ENCODE measurements at regions not wholly inside any gene's neighbourhood (a gene's known extent, or its start where the extent isn't known, plus 50 kb on each side); places are given as distances from the start of the nearest gene placed in this dataset.

- no peak for TF ChIP-seq EZH2phosphoT487 (IDR thresholded peaks at IDR 0.05; ENCODE audit: unreplicated experiment)
- TF ChIP-seq JUNB (IDR thresholded peaks at IDR 0.05; ENCODE audit: unreplicated experiment), result no peak
- TF ChIP-seq STAT1 (IDR thresholded peaks at IDR 0.05; ENCODE audit: unreplicated experiment), result no peak
- no peak for TF ChIP-seq ZNF114 (CRISPR knock-in tag; IDR thresholded peaks at IDR 0.05)
- TF ChIP-seq EZH2 (IDR thresholded peaks at IDR 0.05; ENCODE audit: low read depth, unreplicated experiment), result no peak
Measured at GRCh38 chrX:138945219-138945618, 233.7 kb upstream of the FGF13 start (continued).

GRCh38 chrX:138939038-138939437, 227.5 kb upstream of the FGF13 start:
- Mint-ChIP-seq H3K36me3 (ENCODE audit: low read depth) (no peaks in the 10 kb centered on the region), H3K27me3 (ENCODE audit: insufficient read depth, low read depth, poor library complexity) (no peaks in the 10 kb centered on the region), H3K4me1 (peaks cover 16% of the 10 kb centered on the region; the same call in 2 of the 3 replicates), H3K27ac (no peak overlapping the region), H3K4me3 (no peak overlapping the region), H3K9me3 (no peaks in the 10 kb centered on the region)
- Histone ChIP-seq H3K4me1 (ENCODE audit: insufficient read depth) (no peaks in the 10 kb centered on the region; the same call in 1 of the 2 replicates), H3K27me3 (ENCODE audit: insufficient read depth) (no peaks in the 10 kb centered on the region), H2AFZ (no peak overlapping the region), H3K27ac (ENCODE audit: low read depth) (no peak overlapping the region), H3K4me2 (no peak overlapping the region), H3K36me3 (ENCODE audit: insufficient read depth) (no peaks in the 10 kb centered on the region), H3K9me2 (ENCODE audit: insufficient read depth) (no peaks in the 10 kb centered on the region), H3K4me3 (no peak overlapping the region), H3K79me2 (replicated peaks; ENCODE audit: insufficient read depth) (no peaks in the 10 kb centered on the region), H4K20me1 (replicated peaks; ENCODE audit: insufficient read depth) (no peaks in the 10 kb centered on the region), H3F3A (replicated peaks; ENCODE audit: low read depth) (no peaks in the 10 kb centered on the region)
- no peak for ATAC-seq
- DNase-seq (ENCODE audit: low spot score), result no peak
- TF ChIP-seq EZH2 (IDR thresholded peaks at IDR 0.05; ENCODE audit: low read depth, unreplicated experiment) (no peak), CREB1 (CRISPR knock-in tag; IDR thresholded peaks at IDR 0.05; ENCODE audit: low read depth) (no peak), ZNF114 (CRISPR knock-in tag; IDR thresholded peaks at IDR 0.05) (no peak), EZH2phosphoT487 (IDR thresholded peaks at IDR 0.05; ENCODE audit: unreplicated experiment) (no peak), POLR2AphosphoS5 (IDR thresholded peaks at IDR 0.05; ENCODE audit: low read depth) (no peak), STAT1 (IDR thresholded peaks at IDR 0.05; ENCODE audit: unreplicated experiment) (no peak), ZNF331 (CRISPR knock-in tag; IDR thresholded peaks at IDR 0.05; ENCODE audit: low read depth) (no peak), JUNB (IDR thresholded peaks at IDR 0.05; ENCODE audit: unreplicated experiment) (no peak), CTCF (conservative IDR thresholded peaks at IDR 0.05; ENCODE audit: low read depth in 2 of 2) (no peak), REST (IDR thresholded peaks at IDR 0.05; ENCODE audit: unreplicated experiment) (no peak), NANOG (IDR thresholded peaks at IDR 0.05; ENCODE audit: borderline replicate concordance) (no peak)
- TF ChIP-seq, protein P1, sequence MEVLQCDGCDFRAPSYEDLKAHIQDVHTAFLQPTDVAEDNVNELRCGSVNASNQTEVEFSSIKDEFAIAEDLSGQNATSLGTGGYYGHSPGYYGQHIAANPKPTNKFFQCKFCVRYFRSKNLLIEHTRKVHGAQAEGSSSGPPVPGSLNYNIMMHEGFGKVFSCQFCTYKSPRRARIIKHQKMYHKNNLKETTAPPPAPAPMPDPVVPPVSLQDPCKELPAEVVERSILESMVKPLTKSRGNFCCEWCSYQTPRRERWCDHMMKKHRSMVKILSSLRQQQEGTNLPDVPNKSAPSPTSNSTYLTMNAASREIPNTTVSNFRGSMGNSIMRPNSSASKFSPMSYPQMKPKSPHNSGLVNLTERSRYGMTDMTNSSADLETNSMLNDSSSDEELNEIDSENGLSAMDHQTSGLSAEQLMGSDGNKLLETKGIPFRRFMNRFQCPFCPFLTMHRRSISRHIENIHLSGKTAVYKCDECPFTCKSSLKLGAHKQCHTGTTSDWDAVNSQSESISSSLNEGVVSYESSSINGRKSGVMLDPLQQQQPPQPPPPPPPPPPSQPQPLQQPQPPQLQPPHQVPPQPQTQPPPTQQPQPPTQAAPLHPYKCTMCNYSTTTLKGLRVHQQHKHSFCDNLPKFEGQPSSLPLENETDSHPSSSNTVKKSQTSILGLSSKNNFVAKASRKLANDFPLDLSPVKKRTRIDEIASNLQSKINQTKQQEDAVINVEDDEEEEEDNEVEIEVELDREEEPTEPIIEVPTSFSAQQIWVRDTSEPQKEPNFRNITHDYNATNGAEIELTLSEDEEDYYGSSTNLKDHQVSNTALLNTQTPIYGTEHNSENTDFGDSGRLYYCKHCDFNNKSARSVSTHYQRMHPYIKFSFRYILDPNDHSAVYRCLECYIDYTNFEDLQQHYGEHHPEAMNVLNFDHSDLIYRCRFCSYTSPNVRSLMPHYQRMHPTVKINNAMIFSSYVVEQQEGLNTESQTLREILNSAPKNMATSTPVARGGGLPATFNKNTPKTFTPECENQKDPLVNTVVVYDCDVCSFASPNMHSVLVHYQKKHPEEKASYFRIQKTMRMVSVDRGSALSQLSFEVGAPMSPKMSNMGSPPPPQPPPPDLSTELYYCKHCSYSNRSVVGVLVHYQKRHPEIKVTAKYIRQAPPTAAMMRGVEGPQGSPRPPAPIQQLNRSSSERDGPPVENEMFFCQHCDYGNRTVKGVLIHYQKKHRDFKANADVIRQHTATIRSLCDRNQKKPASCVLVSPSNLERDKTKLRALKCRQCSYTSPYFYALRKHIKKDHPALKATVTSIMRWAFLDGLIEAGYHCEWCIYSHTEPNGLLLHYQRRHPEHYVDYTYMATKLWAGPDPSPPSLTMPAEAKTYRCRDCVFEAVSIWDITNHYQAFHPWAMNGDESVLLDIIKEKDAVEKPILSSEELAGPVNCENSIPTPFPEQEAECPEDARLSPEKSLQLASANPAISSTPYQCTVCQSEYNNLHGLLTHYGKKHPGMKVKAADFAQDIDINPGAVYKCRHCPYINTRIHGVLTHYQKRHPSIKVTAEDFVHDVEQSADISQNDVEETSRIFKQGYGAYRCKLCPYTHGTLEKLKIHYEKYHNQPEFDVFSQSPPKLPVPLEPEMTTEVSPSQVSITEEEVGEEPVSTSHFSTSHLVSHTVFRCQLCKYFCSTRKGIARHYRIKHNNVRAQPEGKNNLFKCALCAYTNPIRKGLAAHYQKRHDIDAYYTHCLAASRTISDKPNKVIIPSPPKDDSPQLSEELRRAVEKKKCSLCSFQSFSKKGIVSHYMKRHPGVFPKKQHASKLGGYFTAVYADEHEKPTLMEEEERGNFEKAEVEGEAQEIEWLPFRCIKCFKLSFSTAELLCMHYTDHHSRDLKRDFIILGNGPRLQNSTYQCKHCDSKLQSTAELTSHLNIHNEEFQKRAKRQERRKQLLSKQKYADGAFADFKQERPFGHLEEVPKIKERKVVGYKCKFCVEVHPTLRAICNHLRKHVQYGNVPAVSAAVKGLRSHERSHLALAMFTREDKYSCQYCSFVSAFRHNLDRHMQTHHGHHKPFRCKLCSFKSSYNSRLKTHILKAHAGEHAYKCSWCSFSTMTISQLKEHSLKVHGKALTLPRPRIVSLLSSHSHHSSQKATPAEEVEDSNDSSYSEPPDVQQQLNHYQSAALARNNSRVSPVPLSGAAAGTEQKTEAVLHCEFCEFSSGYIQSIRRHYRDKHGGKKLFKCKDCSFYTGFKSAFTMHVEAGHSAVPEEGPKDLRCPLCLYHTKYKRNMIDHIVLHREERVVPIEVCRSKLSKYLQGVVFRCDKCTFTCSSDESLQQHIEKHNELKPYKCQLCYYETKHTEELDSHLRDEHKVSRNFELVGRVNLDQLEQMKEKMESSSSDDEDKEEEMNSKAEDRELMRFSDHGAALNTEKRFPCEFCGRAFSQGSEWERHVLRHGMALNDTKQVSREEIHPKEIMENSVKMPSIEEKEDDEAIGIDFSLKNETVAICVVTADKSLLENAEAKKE (CRISPR knock-in tag; IDR thresholded peaks at IDR 0.05), result no peak
- TF ChIP-seq, protein P2, sequence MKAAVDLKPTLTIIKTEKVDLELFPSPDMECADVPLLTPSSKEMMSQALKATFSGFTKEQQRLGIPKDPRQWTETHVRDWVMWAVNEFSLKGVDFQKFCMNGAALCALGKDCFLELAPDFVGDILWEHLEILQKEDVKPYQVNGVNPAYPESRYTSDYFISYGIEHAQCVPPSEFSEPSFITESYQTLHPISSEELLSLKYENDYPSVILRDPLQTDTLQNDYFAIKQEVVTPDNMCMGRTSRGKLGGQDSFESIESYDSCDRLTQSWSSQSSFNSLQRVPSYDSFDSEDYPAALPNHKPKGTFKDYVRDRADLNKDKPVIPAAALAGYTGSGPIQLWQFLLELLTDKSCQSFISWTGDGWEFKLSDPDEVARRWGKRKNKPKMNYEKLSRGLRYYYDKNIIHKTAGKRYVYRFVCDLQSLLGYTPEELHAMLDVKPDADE (IDR thresholded peaks at IDR 0.05), result no peak
